Prostate gland (tissue), 2 donors: ENCODE measurements at regions not wholly inside any gene's neighbourhood (a gene's known extent, or its start where the extent isn't known, plus 50 kb on each side); places are given as distances from the start of the nearest gene placed in this dataset.

Source experiments
- DNase-seq: peaks from one replicate; pipeline ENCODE4 v3.0.0-alpha.2; 2019; ENCODE audit warnings: low spot score
- H3K27ac ChIP-seq, 2 donors: fragments of 200-600 bp; sonication (generic); 2 replicates each; pipeline ENCODE4 v1.5.1; 2017 to 2019
- H3K27me3 ChIP-seq: fragments of 200-600 bp; sonication (generic); replicated peaks from 2 replicates; pipeline ENCODE4 v1.5.1; 2019; ENCODE audit not compliant: insufficient read depth
- H3K36me3 ChIP-seq, 2 donors: fragments of 200-600 bp; sonication (generic); 1 replicate in 1 of 2; 2 replicates in 1 of 2; pipeline versions ENCODE4 v1.5.1 to v1.8.1; 2017 to 2019
- H3K4me1 ChIP-seq: fragments of 200-600 bp; sonication (generic); replicated peaks from 2 replicates; pipeline ENCODE4 v1.5.1; 2019
- H3K4me3 ChIP-seq, 2 donors: fragments of 200-600 bp; sonication (generic); 2 replicates each; pipeline ENCODE4 v1.5.1; 2017 to 2019
- H3K9me3 ChIP-seq: fragments of 200-600 bp; sonication (generic); 2 replicates; pipeline ENCODE4 v1.5.1; 2017
- CTCF ChIP-seq, 4 experiments: fragments of 200-600 bp in 2 of 4; fragments of 450-650 bp in 2 of 4; sonication (generic) in 2 of 4; IDR thresholded peaks; 1 replicate in 3 of 4; 2 replicates in 1 of 4; pipeline ENCODE4 v1.5.1; 2016 to 2019; ENCODE audit warnings: antibody characterized with exemption in 4 of 4, mild to moderate bottlenecking in 2 of 4, moderate library complexity in 2 of 4
- POLR2A ChIP-seq: fragments of 450-650 bp; IDR thresholded peaks from one replicate; pipeline ENCODE4 v1.6.1; 2016; ENCODE audit warnings: antibody characterized with exemption, mild to moderate bottlenecking
- POLR2AphosphoS5 ChIP-seq: sonication (generic); formaldehyde crosslinking; IDR thresholded peaks from one replicate; pipeline ENCODE4 v1.6.1; 2017; ENCODE audit warnings: antibody characterized with exemption
- WGBS: methylation state at CpG from one replicate; pipeline ENCODE4 v1.1.5; 2018; 5-methylcytosine and 5-hydroxymethylcytosine counted together
- intact Hi-C: fragments of 100-400 bp; cut with DNase I; formaldehyde crosslinking; loops from one replicate; pipeline ENCODE4 v1.14.2; 2022

GRCh38 chr10:120262857-120263547 lies 194.0 kb upstream of the PLPP4 start:
- no peak overlapping the region for H3K4me3 ChIP-seq
- H3K27me3 ChIP-seq: no peaks in the 10 kb centered on the region
- WGBS: 80% methylated on average over 1 of the region's 1 CpG
- no peak for DNase-seq
- H3K27ac ChIP-seq: no peak overlapping the region
- no peaks in the 10 kb centered on the region for H3K4me1 ChIP-seq
- H3K36me3 ChIP-seq: no peaks in the 10 kb centered on the region
- H3K9me3 ChIP-seq: no peaks in the 10 kb centered on the region
- no peak for TF ChIP-seq CTCF (IDR thresholded peaks at IDR 0.05)
- intact Hi-C loops: no loop called here

GRCh38 chr10:120266022-120266421 lies 191.0 kb upstream of the PLPP4 start:
- TF ChIP-seq POLR2A (no peak), POLR2AphosphoS5 (no peak), CTCF (IDR thresholded peaks at IDR 0.05) (no peak)
- DNase-seq: no peak
- intact Hi-C loops: no loop called here
- H3K4me3 ChIP-seq: no peak overlapping the region
- no peaks in the 10 kb centered on the region for H3K4me1 ChIP-seq
- H3K9me3 ChIP-seq: no peaks in the 10 kb centered on the region
- H3K36me3 ChIP-seq: no peaks in the 10 kb centered on the region
- no peaks in the 10 kb centered on the region for H3K27me3 ChIP-seq
- 80% methylated on average over 3 of the region's 3 CpGs for WGBS
- H3K27ac ChIP-seq: no peak overlapping the region

GRCh38 chr10:120270906-120271305 lies 186.1 kb upstream of the PLPP4 start:
- Histone ChIP-seq H3K27ac (no peak overlapping the region), H3K36me3 (no peaks in the 10 kb centered on the region), H3K27me3 (no peaks in the 10 kb centered on the region), H3K9me3 (no peaks in the 10 kb centered on the region), H3K4me3 (no peak overlapping the region), H3K4me1 (no peaks in the 10 kb centered on the region)
- TF ChIP-seq POLR2A: no peak
- no peak for DNase-seq
- WGBS: 69% methylated on average over 1 of the region's 1 CpG
- intact Hi-C loops: no loop called here

- no peaks in the 10 kb centered on the region for H3K36me3 ChIP-seq
- no peak overlapping the region for H3K4me3 ChIP-seq
- H3K9me3 ChIP-seq: no peaks in the 10 kb centered on the region
- TF ChIP-seq POLR2A (no peak), CTCF (IDR thresholded peaks at IDR 0.05) (no peak), POLR2AphosphoS5 (no peak)
- no peaks in the 10 kb centered on the region for H3K4me1 ChIP-seq
- intact Hi-C loops: no loop called here
- no peak overlapping the region for H3K27ac ChIP-seq
- no peaks in the 10 kb centered on the region for H3K27me3 ChIP-seq
- DNase-seq: no peak
Observed at GRCh38 chr10:120271696-120272095, 185.3 kb upstream of the PLPP4 start.

- no peak for DNase-seq
Observed at GRCh38 chr10:120272350-120272749, 184.7 kb upstream of the PLPP4 start.

More at GRCh38 chr10:120272350-120272749, 184.7 kb upstream of the PLPP4 start:
- Histone ChIP-seq H3K9me3 (no peaks in the 10 kb centered on the region), H3K4me3 (no peak overlapping the region), H3K27me3 (no peaks in the 10 kb centered on the region), H3K4me1 (no peaks in the 10 kb centered on the region), H3K36me3 (no peaks in the 10 kb centered on the region), H3K27ac (no peak overlapping the region)
- WGBS: 91% methylated on average over 2 of the region's 2 CpGs
- intact Hi-C loops: no loop called here
- TF ChIP-seq POLR2AphosphoS5: no peak
- no peak for TF ChIP-seq CTCF (IDR thresholded peaks at IDR 0.05)
- no peak for TF ChIP-seq POLR2A
